K562 (cell line): ENCODE measurements at regions not wholly inside any gene's neighbourhood (a gene's known extent, or its start where the extent isn't known, plus 50 kb on each side); places are given as distances from the start of the nearest gene placed in this dataset.
A peak's percentile ranks its signal among the peaks of the same experiment; 100 is the strongest.

Experiments
- EHMT2 ChIP-seq: fragments of 450-650 bp; IDR thresholded peaks from 2 replicates; pipeline ENCODE4 v1.6.1; 2018; ENCODE audit warnings: antibody characterized with exemption
- HNRNPUL1 ChIP-seq: fragments of 200-400 bp; formaldehyde crosslinking; IDR thresholded peaks from 2 replicates; pipeline ENCODE4 v1.6.1; 2017; ENCODE audit warnings: low read length
- NFYB ChIP-seq: IDR thresholded peaks from 2 replicates; pipeline ENCODE4 v1.6.1; 2011; ENCODE audit warnings: mild to moderate bottlenecking, moderate library complexity; ENCODE audit not compliant: insufficient read length; ENCODE audit errors: extremely low read depth
- PBX2 ChIP-seq, 2 experiments: IDR thresholded peaks in 1 of 2; conservative IDR thresholded peaks in 1 of 2; 2 replicates each; pipeline ENCODE4 v1.6.1; 2016; ENCODE audit warnings: low read depth in 2 of 2, mild to moderate bottlenecking in 1 of 2, missing compliant biosample characterization in 1 of 2, missing genetic modification characterization in 1 of 2, moderate library complexity in 1 of 2
- PHTF2 ChIP-seq: fragments of 250-450 bp; sonication (Bioruptor Pico); IDR thresholded peaks from 2 replicates; pipeline ENCODE4 v1.5.0; 2021; ENCODE audit warnings: mild to moderate bottlenecking
- PRMT5 ChIP-seq: sonication (generic); formaldehyde crosslinking; IDR thresholded peaks from 2 replicates; pipeline ENCODE4 v1.5.0; 2020; ENCODE audit warnings: missing genetic modification reagents
- RBBP5 ChIP-seq: fragments of 200-600 bp; sonication (generic); IDR thresholded peaks from 2 replicates; pipeline ENCODE4 v1.6.1; 2012; ENCODE audit warnings: borderline replicate concordance, mild to moderate bottlenecking, low read length, control low read depth, inconsistent platforms; ENCODE audit not compliant: insufficient read depth, poor library complexity, severe bottlenecking
- TFAM ChIP-seq: fragments of 250-450 bp; sonication (Bioruptor Pico); conservative IDR thresholded peaks from 2 replicates; pipeline ENCODE4 v1.5.0; 2021; ENCODE audit warnings: mild to moderate bottlenecking, moderate library complexity
- ZBTB34 ChIP-seq: fragments of 250-450 bp; sonication (Bioruptor Pico); IDR thresholded peaks from 2 replicates; pipeline ENCODE4 v1.8.0; 2021; ENCODE audit warnings: mild to moderate bottlenecking, moderate library complexity
- ZNF12 ChIP-seq: sonication (generic); formaldehyde crosslinking; IDR thresholded peaks from 2 replicates; pipeline ENCODE4 v1.4.0; 2020; ENCODE audit warnings: mild to moderate bottlenecking, missing genetic modification reagents

DNA sequence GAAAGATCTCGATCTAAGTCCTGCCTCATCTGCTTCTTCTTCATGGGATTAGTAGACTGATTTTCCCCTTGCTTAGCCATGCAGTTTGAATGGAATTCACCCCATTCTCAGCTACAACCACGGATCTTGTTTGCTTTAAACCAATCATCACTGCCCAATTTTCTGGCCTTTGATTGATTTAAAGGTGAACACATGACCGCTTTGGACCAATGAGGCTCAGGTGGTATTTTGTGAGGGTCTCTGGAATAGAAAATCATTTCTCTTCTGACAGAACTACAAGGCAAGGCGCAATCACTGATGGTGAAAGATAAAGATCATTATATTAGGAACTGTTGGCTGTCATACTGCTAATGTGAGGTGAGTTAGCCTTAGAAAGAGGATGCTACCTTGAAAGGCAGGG lies 213.0 kb upstream of the PLEKHG7 start (continued):
- TF ChIP-seq PRMT5 (CRISPR knock-in tag) (no peak), ZNF12 (CRISPR knock-in tag) (no peak), PHTF2 (no peak), PBX2 (CRISPR knock-in tag; IDR thresholded peaks at IDR 0.05; ENCODE audit: low read depth) (no peak), PBX2 (tag; conservative IDR thresholded peaks at IDR 0.05; ENCODE audit: low read depth) (no peak), RBBP5 (no peak), NFYB (peak; percentile 40), TFAM (no peak), ZBTB34 (CRISPR knock-in tag) (no peak), EHMT2 (no peak), HNRNPUL1 (no peak)
